PFSK-1 (cell line): ENCODE measurements at regions not wholly inside any gene's neighbourhood (a gene's known extent, or its start where the extent isn't known, plus 50 kb on each side); places are given as distances from the start of the nearest gene placed in this dataset.

ENCODE experiments used
- FOXP2 ChIP-seq: optimal IDR thresholded peaks from 2 replicates; pipeline ENCODE3; 2011; ENCODE audit warnings: borderline replicate concordance, control low read depth, inconsistent platforms; ENCODE audit not compliant: insufficient read depth; ENCODE audit errors: extremely low read length, extremely low read depth
- POLR2AphosphoS5 ChIP-seq: IDR thresholded peaks from 2 replicates; pipeline ENCODE4 v1.6.1; 2012; ENCODE audit warnings: low read depth, mild to moderate bottlenecking, control low read depth, low read length, moderate library complexity

- TF ChIP-seq FOXP2 (no peak), POLR2AphosphoS5 (no peak)
These were observed 55.4 kb upstream of the CDC14C start for GRCh38 chr7:48868916-48869315.
